ENCODE measurements at regions not wholly inside any gene's neighbourhood (a gene's known extent, or its start where the extent isn't known, plus 50 kb on each side); places are given as distances from the start of the nearest gene placed in this dataset.

DNA sequence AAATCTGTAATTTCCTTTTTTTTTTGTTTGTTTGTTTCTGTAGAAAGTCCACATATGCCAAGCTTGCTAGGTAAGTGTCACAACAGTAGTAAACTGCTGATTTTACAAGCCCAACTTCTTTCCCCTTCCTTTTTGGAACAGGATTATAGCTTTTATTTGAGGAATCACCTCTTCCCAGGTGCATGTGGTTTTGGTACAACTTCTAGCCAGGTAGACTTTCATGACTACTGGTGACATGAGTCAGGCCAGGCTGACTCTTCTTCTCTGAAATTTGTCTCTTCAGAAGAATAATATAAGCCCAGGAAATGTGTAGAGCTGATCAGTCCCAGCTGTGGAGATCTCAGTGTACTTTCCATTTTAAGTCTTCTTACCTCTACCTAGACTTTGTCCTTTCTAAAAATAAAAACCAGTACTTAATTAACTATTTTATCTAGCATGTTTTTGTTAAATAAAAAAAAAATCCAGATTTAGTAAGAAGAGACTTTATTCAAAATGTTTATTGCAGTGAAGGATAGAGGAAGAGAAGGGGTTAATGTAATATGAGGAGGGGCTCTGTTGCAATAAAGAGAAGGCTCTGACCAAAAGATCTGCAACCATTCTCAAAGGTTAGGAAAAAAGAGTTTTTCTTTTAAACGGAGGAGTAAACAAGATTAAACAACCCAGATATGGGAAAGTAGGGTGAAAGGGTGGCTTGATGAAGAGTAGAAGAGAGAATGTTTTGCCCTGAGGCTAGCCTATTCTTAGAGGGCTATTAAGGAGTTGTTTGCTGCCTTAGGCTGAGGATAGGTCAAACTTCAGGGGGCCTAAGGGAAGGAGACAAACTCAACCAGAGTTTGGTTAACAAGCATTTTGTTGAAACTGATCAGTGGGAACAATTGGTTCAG is 664.2 kb downstream of the SORCS1 start:
- no peak overlapping the region for H3K4me3 ChIP-seq (ENCODE audit: control insufficient read depth in 2 of 3, extremely low read depth in 1 of 3, insufficient read depth in 2 of 3, low read depth in 1 of 3, low read length in 3 of 3)
- H3K9me1 ChIP-seq (ENCODE audit: control insufficient read depth, extremely low read depth, insufficient read depth, low read length): no peaks in the 10 kb centered on the region
- no peaks in the 10 kb centered on the region for H4K20me1 ChIP-seq (ENCODE audit: control insufficient read depth, extremely low read depth, insufficient read depth, low read length)
- no peak overlapping the region for H3K27ac ChIP-seq (ENCODE audit: control insufficient read depth, insufficient read depth, low read length)
- H3K27me3 ChIP-seq (ENCODE audit: control insufficient read depth, extremely low read depth, insufficient read depth, low read length): no peaks in the 10 kb centered on the region
- dilution Hi-C loops (cut with MboI; ENCODE audit: extremely low pct_ligation_motif_present, low sequenced_read_pairs): no loop called here
- FAIRE-seq (peak; percentile 32), DNase-seq (ENCODE audit: low read depth, low spot score) (no peak)
- H3K4me1 ChIP-seq (ENCODE audit: control insufficient read depth, extremely low read depth, insufficient read depth, low read length): peaks cover 10% of the 10 kb centered on the region
- no peak overlapping the region for H3K9ac ChIP-seq (ENCODE audit: control insufficient read depth, extremely low read depth, insufficient read depth, low read length)
- no peaks in the 10 kb centered on the region for H3K36me3 ChIP-seq (ENCODE audit: control insufficient read depth in 2 of 2, extremely low read depth in 1 of 2, insufficient read depth in 2 of 2, low read length in 2 of 2)
- TF ChIP-seq, protein P1, sequence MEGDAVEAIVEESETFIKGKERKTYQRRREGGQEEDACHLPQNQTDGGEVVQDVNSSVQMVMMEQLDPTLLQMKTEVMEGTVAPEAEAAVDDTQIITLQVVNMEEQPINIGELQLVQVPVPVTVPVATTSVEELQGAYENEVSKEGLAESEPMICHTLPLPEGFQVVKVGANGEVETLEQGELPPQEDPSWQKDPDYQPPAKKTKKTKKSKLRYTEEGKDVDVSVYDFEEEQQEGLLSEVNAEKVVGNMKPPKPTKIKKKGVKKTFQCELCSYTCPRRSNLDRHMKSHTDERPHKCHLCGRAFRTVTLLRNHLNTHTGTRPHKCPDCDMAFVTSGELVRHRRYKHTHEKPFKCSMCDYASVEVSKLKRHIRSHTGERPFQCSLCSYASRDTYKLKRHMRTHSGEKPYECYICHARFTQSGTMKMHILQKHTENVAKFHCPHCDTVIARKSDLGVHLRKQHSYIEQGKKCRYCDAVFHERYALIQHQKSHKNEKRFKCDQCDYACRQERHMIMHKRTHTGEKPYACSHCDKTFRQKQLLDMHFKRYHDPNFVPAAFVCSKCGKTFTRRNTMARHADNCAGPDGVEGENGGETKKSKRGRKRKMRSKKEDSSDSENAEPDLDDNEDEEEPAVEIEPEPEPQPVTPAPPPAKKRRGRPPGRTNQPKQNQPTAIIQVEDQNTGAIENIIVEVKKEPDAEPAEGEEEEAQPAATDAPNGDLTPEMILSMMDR (optimal IDR thresholded peaks at IDR 0.05 in 1 of 3, IDR thresholded peaks at IDR 0.05 in 1 of 3, conservative IDR thresholded peaks at IDR 0.05 in 1 of 3; ENCODE audit: extremely low read depth in 1 of 3, insufficient read depth in 2 of 3, low read length in 3 of 3): no peak
- no peak for TF ChIP-seq EZH2 (IDR thresholded peaks at IDR 0.05; ENCODE audit: low read length)
- H3K79me2 ChIP-seq (ENCODE audit: control insufficient read depth, insufficient read depth, low read length): no peaks in the 10 kb centered on the region
- H3K4me2 ChIP-seq (ENCODE audit: control insufficient read depth, extremely low read depth, insufficient read depth, low read depth, low read length): no peak overlapping the region
- no peaks in the 10 kb centered on the region for H3K9me3 ChIP-seq (ENCODE audit: control insufficient read depth, low read depth, low read length)
- H2AFZ ChIP-seq (ENCODE audit: control insufficient read depth, low read length): no peak overlapping the region

DNA sequence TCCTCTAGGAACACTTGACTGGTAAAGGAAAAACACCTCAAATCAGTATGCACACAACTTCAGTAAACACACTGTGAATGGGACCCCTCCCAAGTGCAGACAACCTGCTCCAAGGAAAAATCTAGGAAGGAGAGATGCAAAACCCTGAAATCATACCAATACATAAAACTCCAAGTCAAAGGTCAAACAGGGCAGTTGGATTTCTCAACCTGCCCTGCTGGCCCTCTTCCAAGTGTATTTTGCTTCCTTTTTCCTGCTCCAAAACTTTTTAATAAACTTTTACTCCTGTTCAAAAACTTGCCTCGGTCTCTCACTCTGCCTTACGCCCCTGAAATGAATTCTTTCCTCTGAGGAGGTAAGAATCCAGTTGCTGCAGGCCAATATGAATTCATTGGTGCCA is 665.1 kb downstream of the SORCS1 start:
- no peaks in the 10 kb centered on the region for H3K79me2 ChIP-seq (ENCODE audit: control insufficient read depth, insufficient read depth, low read length)
- H2AFZ ChIP-seq (ENCODE audit: control insufficient read depth, low read length): no peak overlapping the region
- H3K9ac ChIP-seq (ENCODE audit: control insufficient read depth, extremely low read depth, insufficient read depth, low read length): no peak overlapping the region
- no peak overlapping the region for H3K4me3 ChIP-seq (ENCODE audit: control insufficient read depth in 2 of 3, extremely low read depth in 1 of 3, insufficient read depth in 2 of 3, low read depth in 1 of 3, low read length in 3 of 3)
- H3K36me3 ChIP-seq (ENCODE audit: control insufficient read depth in 2 of 2, extremely low read depth in 1 of 2, insufficient read depth in 2 of 2, low read length in 2 of 2): no peaks in the 10 kb centered on the region
- no peaks in the 10 kb centered on the region for H3K9me1 ChIP-seq (ENCODE audit: control insufficient read depth, extremely low read depth, insufficient read depth, low read length)
- H3K4me2 ChIP-seq (ENCODE audit: control insufficient read depth, extremely low read depth, insufficient read depth, low read depth, low read length): no peak overlapping the region
- no peaks in the 10 kb centered on the region for H3K27me3 ChIP-seq (ENCODE audit: control insufficient read depth, extremely low read depth, insufficient read depth, low read length)
- no peak for DNase-seq (ENCODE audit: low read depth, low spot score)
- H3K4me1 ChIP-seq (ENCODE audit: control insufficient read depth, extremely low read depth, insufficient read depth, low read length): peaks cover 10% of the 10 kb centered on the region
- dilution Hi-C loops (cut with MboI; ENCODE audit: extremely low pct_ligation_motif_present, low sequenced_read_pairs): no loop called here
- FAIRE-seq: no peak
- no peak for TF ChIP-seq EZH2 (IDR thresholded peaks at IDR 0.05; ENCODE audit: low read length)
- TF ChIP-seq, protein P1 (optimal IDR thresholded peaks at IDR 0.05 in 1 of 3, IDR thresholded peaks at IDR 0.05 in 1 of 3, conservative IDR thresholded peaks at IDR 0.05 in 1 of 3; ENCODE audit: extremely low read depth in 1 of 3, insufficient read depth in 2 of 3, low read length in 3 of 3): no peak
- H3K27ac ChIP-seq (ENCODE audit: control insufficient read depth, insufficient read depth, low read length): no peak overlapping the region
- no peaks in the 10 kb centered on the region for H4K20me1 ChIP-seq (ENCODE audit: control insufficient read depth, extremely low read depth, insufficient read depth, low read length)
- H3K9me3 ChIP-seq (ENCODE audit: control insufficient read depth, low read depth, low read length): no peaks in the 10 kb centered on the region

Data from keratinocyte (primary cell).